ENCODE measurements at regions not wholly inside any gene's neighbourhood (a gene's known extent, or its start where the extent isn't known, plus 50 kb on each side); places are given as distances from the start of the nearest gene placed in this dataset.

- Mint-ChIP-seq H3K9me3 (peaks cover 13% of the 10 kb centered on the region), H3K4me3 (no peak overlapping the region), H3K4me1 (no peaks in the 10 kb centered on the region), H3K36me3 (no peaks in the 10 kb centered on the region), H3K27me3 (peaks cover 17% of the 10 kb centered on the region), H3K27ac (no peak overlapping the region)
- DNase-seq, result no peak
These were observed 116.5 kb downstream of the LACC1 start for GRCh38 chr13:43996221-43996620.

DNA sequence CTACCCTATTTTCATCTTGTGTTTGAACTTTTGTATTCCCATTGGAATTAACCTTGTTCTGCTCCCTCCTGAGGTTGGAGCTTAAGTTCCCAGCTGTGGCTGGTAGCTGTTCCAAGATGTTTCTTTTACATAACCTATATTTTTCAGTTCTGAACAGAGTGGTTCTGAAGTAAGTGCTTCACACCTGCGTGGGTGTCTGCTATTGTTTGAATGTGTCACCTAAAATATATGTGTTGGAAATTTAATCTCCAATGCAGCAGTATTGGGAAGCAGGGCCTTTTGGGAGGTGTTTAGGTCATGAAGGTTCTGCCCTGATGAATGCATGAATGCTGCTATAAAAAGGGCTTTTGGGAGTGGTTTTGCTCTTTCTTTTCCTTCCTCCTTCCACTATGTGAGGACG, 123.8 kb downstream of the LACC1 start:
- Mint-ChIP-seq H3K27ac (no peak overlapping the region), H3K27me3 (peaks cover 17% of the 10 kb centered on the region), H3K4me1 (no peaks in the 10 kb centered on the region), H3K36me3 (no peaks in the 10 kb centered on the region), H3K9me3 (no peaks in the 10 kb centered on the region), H3K4me3 (no peak overlapping the region)
- DNase-seq, result no peak

- no peak overlapping the region for H3K4me3 Mint-ChIP-seq
- H3K9me3 Mint-ChIP-seq, result no peaks in the 10 kb centered on the region
- H3K27me3 Mint-ChIP-seq, result peaks cover 17% of the 10 kb centered on the region
- no peak overlapping the region for H3K27ac Mint-ChIP-seq
- no peaks in the 10 kb centered on the region for H3K4me1 Mint-ChIP-seq
- no peak for DNase-seq
- H3K36me3 Mint-ChIP-seq, result no peaks in the 10 kb centered on the region
These were observed 125.2 kb downstream of the LACC1 start for GRCh38 chr13:44004878-44005277.

- no peak overlapping the region for H3K27ac Mint-ChIP-seq
These were observed 127.7 kb downstream of the LACC1 start for GRCh38 chr13:44007451-44007850.

DNA sequence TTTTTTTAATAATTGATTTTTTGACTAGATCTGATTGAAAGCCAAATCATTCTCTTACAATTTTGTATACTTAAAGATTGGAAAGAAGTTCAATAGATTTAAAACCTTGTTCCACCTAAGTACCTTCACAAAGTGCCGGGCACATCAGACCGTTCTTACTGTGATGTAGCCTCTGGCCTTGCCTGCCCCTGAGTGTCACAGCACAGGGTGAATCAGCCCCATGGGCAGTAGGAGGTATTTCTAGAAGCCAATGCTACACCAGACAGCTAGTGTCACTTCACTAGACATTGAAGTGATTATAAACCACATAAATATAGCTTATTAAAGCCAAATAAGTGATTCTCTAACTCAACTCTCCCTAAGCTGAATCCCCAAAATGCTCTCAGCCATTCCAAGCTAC, 131.3 kb downstream of the LACC1 start:
- Mint-ChIP-seq H3K27ac (no peak overlapping the region), H3K4me3 (no peak overlapping the region), H3K4me1 (no peaks in the 10 kb centered on the region), H3K36me3 (no peaks in the 10 kb centered on the region), H3K9me3 (no peaks in the 10 kb centered on the region), H3K27me3 (no peaks in the 10 kb centered on the region)
- no peak for DNase-seq

More at GRCh38 chr13:44007451-44007850, 127.7 kb downstream of the LACC1 start:
- H3K4me3 Mint-ChIP-seq, result no peak overlapping the region
- H3K4me1 Mint-ChIP-seq, result no peaks in the 10 kb centered on the region
- no peaks in the 10 kb centered on the region for H3K9me3 Mint-ChIP-seq
- no peaks in the 10 kb centered on the region for H3K36me3 Mint-ChIP-seq
- no peak for DNase-seq
- H3K27me3 Mint-ChIP-seq, result peaks cover 17% of the 10 kb centered on the region

DNA sequence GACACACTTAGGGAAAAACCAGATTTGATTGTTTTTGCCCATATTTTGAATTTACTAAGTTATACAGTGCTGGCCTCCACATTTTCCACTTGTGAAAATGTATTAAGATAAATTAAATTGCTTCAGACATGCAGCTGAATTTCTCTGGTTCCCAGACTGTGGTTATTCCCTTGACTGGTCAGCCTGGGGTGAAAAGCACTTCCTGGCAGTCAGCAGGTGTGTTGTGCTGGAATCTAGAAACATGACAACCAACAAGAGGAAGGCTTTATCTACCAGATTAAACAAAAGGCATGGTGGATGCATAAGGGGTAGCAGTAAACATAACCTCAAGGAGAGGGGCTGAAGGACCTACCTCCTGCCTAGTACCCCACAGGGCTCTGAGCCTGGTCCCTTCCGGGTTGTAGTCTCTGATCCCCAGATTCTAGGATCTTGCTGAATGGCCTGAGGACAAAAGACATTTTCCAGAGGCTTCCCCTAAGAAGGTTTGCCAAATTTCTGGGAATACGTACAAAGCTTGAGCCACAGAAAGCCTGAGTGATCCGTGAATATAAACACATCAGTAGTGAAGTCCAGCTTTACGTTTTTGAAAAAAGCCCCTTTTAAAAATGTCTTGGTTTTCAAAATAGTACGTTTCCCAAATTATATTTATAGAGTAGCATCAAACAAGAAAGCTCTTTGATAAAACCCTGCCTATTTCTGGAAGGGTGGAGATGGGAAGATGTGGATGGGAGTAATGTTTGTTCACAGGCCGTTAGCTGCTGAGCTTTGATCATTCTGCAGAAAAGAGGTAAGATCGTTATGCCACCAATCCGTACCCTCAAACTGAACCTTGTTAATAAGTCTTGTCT, 133.4 kb downstream of the LACC1 start:
- H3K4me1 Mint-ChIP-seq, result no peaks in the 10 kb centered on the region
- H3K36me3 Mint-ChIP-seq, result no peaks in the 10 kb centered on the region
- DNase-seq, result no peak
- no peak overlapping the region for H3K27ac Mint-ChIP-seq
- H3K4me3 Mint-ChIP-seq, result no peak overlapping the region
- H3K9me3 Mint-ChIP-seq, result no peaks in the 10 kb centered on the region
- no peaks in the 10 kb centered on the region for H3K27me3 Mint-ChIP-seq

DNA sequence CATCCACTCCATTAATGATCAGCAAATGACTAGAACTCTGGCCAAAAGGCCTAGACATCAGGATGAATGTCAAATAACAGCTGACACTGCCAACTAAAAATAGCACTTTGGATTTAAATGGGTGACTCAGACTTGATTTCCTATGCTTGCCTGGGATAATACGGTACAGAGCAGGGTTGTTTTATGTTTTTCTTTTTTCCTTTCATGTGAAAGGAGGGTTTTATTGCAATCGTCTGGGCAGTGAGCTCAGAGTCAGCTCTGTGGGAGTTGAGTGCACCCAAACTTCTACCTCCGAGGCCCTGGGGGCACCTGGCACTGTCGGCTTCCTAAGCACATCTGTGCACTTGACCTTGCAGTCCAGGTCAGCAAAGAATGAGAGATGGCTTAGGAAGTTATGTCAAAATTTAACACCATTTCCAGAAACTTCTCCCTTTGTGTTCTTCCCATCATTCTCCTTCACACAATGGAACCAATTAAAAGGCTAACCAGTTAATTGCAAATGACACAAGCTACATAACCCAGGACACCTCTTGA, 134.1 kb downstream of the LACC1 start:
- Mint-ChIP-seq H3K36me3 (no peaks in the 10 kb centered on the region), H3K27me3 (no peaks in the 10 kb centered on the region), H3K9me3 (no peaks in the 10 kb centered on the region), H3K4me3 (no peak overlapping the region), H3K4me1 (no peaks in the 10 kb centered on the region), H3K27ac (no peak overlapping the region)
- no peak for DNase-seq

GRCh38 chr13:44014501-44014900, 134.8 kb downstream of the LACC1 start:
- DNase-seq, result no peak
- H3K27ac Mint-ChIP-seq, result no peak overlapping the region
- H3K27me3 Mint-ChIP-seq, result no peaks in the 10 kb centered on the region
- H3K36me3 Mint-ChIP-seq, result no peaks in the 10 kb centered on the region
- no peak overlapping the region for H3K4me3 Mint-ChIP-seq
- no peaks in the 10 kb centered on the region for H3K4me1 Mint-ChIP-seq
- H3K9me3 Mint-ChIP-seq, result no peaks in the 10 kb centered on the region

DNA sequence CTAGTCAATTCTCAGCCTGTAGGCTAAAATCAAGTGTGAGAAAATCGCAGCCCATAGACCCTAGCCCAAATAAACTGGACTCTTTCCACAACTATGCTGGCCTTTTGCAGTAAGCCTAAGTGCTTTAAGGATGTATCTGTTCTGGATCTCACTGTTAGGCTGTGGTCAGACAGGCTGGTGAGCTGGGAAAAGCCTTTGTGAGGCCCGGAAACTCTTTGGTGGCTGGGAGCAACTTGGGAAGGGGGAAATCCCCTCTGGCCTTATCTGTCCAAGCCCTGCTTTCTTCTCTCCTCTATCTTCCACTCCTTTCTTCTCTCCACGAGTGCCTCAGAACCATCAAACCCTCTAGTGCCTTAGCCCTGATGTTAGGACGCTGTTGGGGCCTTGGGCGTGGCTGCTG, 135.4 kb downstream of the LACC1 start:
- Mint-ChIP-seq H3K36me3 (no peaks in the 10 kb centered on the region), H3K9me3 (no peaks in the 10 kb centered on the region), H3K4me3 (no peak overlapping the region), H3K4me1 (no peaks in the 10 kb centered on the region), H3K27ac (no peak overlapping the region), H3K27me3 (no peaks in the 10 kb centered on the region)
- DNase-seq, result no peak

DNA sequence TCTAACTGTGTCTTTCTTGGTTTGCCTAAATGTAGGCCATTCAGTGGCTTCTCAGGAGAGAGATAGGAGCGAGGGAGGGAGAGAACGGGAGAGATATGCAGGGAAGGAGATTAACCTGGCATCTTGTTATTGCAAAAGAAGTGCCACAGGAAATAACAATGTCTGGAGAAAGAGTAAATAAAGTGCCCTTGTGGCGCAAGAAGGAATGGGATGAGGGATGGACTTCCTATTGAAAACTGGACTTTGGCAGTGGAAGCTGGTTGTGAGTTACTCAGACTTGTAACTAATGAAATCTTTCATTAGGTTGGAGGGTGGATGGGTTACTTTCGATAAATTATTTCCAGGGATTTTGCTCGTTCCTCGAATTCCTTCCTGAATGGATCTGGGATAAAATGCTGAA, 136.1 kb downstream of the LACC1 start:
- no peak overlapping the region for H3K27ac Mint-ChIP-seq
- H3K4me1 Mint-ChIP-seq, result no peaks in the 10 kb centered on the region

GRCh38 chr13:44017756-44018309, 138.1 kb downstream of the LACC1 start:
- no peaks in the 10 kb centered on the region for H3K4me1 Mint-ChIP-seq
- H3K4me3 Mint-ChIP-seq, result no peak overlapping the region
- H3K9me3 Mint-ChIP-seq, result no peaks in the 10 kb centered on the region
- H3K36me3 Mint-ChIP-seq, result no peaks in the 10 kb centered on the region
- no peaks in the 10 kb centered on the region for H3K27me3 Mint-ChIP-seq
- H3K27ac Mint-ChIP-seq, result no peak overlapping the region
- DNase-seq, result no peak

More for the DNA sequence above, 136.1 kb downstream of the LACC1 start:
- no peak for DNase-seq
- Mint-ChIP-seq H3K27me3 (no peaks in the 10 kb centered on the region), H3K36me3 (no peaks in the 10 kb centered on the region), H3K9me3 (no peaks in the 10 kb centered on the region), H3K4me3 (no peak overlapping the region)

DNA sequence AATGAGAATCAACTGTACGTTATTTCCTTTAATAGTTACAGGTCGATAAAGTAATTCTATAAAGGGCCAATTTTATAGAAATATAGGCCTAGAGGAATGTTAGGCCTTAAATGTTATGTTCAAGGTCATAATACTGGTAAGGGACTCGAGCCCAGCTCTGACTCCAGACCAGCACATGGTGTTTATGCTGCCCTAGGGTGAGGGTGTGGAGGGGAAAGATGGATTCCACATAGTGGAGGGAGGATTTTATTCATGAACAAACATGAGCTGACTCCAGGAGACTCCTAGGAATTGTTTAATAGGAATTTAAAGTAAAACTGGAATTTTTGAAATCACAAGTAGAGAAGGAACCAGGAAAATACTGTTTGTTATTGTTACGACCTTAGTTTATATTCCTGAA, 139.9 kb downstream of the LACC1 start:
- no peaks in the 10 kb centered on the region for H3K9me3 Mint-ChIP-seq
- H3K4me1 Mint-ChIP-seq, result no peaks in the 10 kb centered on the region
- H3K4me3 Mint-ChIP-seq, result no peak overlapping the region

GRCh38 chr13:44021422-44021821, 141.7 kb downstream of the LACC1 start:
- H3K36me3 Mint-ChIP-seq, result no peaks in the 10 kb centered on the region
- no peak overlapping the region for H3K27ac Mint-ChIP-seq
- no peaks in the 10 kb centered on the region for H3K4me1 Mint-ChIP-seq
- no peak for DNase-seq
- H3K9me3 Mint-ChIP-seq, result no peaks in the 10 kb centered on the region
- H3K27me3 Mint-ChIP-seq, result no peaks in the 10 kb centered on the region
- no peak overlapping the region for H3K4me3 Mint-ChIP-seq

More for the DNA sequence above, 139.9 kb downstream of the LACC1 start:
- no peaks in the 10 kb centered on the region for H3K27me3 Mint-ChIP-seq
- H3K36me3 Mint-ChIP-seq, result no peaks in the 10 kb centered on the region
- H3K27ac Mint-ChIP-seq, result no peak overlapping the region
- no peak for DNase-seq

GRCh38 chr13:44022196-44022595, 142.5 kb downstream of the LACC1 start:
- H3K27ac Mint-ChIP-seq, result no peak overlapping the region
- H3K36me3 Mint-ChIP-seq, result no peaks in the 10 kb centered on the region
- H3K9me3 Mint-ChIP-seq, result no peaks in the 10 kb centered on the region
- H3K4me1 Mint-ChIP-seq, result no peaks in the 10 kb centered on the region
- no peak for DNase-seq
- no peak overlapping the region for H3K4me3 Mint-ChIP-seq
- H3K27me3 Mint-ChIP-seq, result no peaks in the 10 kb centered on the region

GRCh38 chr13:44024167-44024845, 144.6 kb downstream of the LACC1 start:
- Mint-ChIP-seq H3K9me3 (no peaks in the 10 kb centered on the region), H3K36me3 (no peaks in the 10 kb centered on the region), H3K4me3 (no peak overlapping the region), H3K27ac (no peak overlapping the region), H3K27me3 (no peaks in the 10 kb centered on the region), H3K4me1 (no peaks in the 10 kb centered on the region)
- DNase-seq, result no peak

Measured in activated naive CD8-positive, alpha-beta T cell treated with anti-CD3 and anti-CD28 coated beads for 36 hours (primary cell).